ENCODE measurements at regions not wholly inside any gene's neighbourhood (a gene's known extent, or its start where the extent isn't known, plus 50 kb on each side); places are given as distances from the start of the nearest gene placed in this dataset.

DNA sequence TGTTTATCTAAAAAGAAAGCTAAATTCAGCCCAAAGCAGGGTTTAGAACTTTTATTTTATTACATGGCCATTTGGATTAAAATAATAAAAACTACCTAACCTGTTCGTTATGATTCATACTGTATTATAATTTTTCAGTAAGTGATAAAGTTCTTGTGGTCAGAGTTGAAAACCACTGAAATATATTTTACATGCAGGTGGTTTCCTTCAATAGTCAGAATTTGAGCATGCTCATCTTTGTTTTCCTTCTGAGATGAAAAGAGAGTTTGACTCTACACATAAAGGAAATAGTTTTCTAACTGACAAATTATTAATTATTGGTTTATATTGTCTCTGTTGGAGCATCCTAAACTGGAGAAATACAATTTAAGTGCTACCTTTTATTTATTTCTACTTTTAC is 114.0 kb upstream of the FKBP1C start:
- peak; percentile 6 for DNase-seq (ENCODE audit: low spot score)
- in situ Hi-C loops (cut with MboI; ENCODE audit: low pct_unique_long_range_greater_than_20kb, low sequenced_read_pairs, unreplicated experiment): no loop called here

DNA sequence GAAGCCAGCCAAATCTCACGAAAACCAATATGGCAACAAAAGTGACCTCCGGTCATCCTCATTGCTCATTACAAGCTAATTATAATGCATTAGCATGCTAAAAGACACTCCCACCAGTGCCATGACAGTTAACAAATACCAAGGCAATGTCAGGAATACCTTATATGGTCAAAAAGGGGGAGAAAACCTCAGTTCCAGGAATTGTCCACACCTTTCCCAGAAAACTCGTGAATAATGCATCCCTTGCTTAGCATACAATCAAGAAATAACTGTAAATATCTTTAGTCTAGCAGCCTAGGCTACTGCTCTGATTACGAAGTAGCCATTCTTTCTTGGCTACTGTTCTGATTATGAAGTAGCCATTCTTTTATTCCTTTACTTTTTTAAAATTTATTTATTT is 112.5 kb upstream of the FKBP1C start:
- no peak for DNase-seq (ENCODE audit: low spot score)
- in situ Hi-C loops (cut with MboI; ENCODE audit: low pct_unique_long_range_greater_than_20kb, low sequenced_read_pairs, unreplicated experiment): no loop called here
- TF ChIP-seq, protein P1, sequence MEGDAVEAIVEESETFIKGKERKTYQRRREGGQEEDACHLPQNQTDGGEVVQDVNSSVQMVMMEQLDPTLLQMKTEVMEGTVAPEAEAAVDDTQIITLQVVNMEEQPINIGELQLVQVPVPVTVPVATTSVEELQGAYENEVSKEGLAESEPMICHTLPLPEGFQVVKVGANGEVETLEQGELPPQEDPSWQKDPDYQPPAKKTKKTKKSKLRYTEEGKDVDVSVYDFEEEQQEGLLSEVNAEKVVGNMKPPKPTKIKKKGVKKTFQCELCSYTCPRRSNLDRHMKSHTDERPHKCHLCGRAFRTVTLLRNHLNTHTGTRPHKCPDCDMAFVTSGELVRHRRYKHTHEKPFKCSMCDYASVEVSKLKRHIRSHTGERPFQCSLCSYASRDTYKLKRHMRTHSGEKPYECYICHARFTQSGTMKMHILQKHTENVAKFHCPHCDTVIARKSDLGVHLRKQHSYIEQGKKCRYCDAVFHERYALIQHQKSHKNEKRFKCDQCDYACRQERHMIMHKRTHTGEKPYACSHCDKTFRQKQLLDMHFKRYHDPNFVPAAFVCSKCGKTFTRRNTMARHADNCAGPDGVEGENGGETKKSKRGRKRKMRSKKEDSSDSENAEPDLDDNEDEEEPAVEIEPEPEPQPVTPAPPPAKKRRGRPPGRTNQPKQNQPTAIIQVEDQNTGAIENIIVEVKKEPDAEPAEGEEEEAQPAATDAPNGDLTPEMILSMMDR (IDR thresholded peaks at IDR 0.05; ENCODE audit: extremely low read depth, insufficient read depth, missing control alignments): no peak

More for the DNA sequence above, 114.0 kb upstream of the FKBP1C start:
- TF ChIP-seq, protein P1 (IDR thresholded peaks at IDR 0.05; ENCODE audit: extremely low read depth, insufficient read depth, missing control alignments): no peak

DNA sequence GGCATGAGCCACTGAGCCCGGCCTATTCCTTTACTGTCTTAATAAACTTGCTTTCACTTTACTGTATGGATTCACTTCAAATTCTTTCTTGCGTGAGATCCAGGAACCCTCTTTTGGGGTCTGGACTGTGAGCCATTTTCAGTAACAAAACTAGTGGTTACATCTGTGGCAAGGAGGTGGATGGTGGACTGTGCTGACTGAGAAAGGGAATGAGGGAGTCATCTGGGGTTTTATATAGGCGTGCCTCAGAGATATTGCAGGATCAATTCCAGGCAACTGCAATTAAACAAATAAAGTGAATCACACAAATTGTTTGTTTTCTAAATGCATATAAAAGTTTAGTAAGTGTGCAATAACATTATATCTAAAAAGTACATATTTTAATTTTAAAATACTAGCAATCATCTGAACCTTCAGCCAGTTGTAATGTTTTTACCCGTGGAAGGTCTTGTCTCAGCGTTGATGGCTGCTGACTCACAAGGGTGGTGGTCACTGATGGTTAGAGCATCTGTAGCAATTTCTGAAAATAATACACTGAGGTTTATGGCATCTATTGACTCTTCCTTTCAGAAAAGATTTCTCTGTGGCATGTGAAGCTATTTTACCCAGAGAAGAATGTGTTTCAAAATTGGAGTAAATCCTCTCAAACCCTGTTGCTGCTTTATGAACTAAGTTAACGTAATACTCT is 111.4 kb upstream of the FKBP1C start:
- TF ChIP-seq, protein P1 (IDR thresholded peaks at IDR 0.05; ENCODE audit: extremely low read depth, insufficient read depth, missing control alignments): no peak
- in situ Hi-C loops (cut with MboI; ENCODE audit: low pct_unique_long_range_greater_than_20kb, low sequenced_read_pairs, unreplicated experiment): no loop called here
- no peak for DNase-seq (ENCODE audit: low spot score)

DNA sequence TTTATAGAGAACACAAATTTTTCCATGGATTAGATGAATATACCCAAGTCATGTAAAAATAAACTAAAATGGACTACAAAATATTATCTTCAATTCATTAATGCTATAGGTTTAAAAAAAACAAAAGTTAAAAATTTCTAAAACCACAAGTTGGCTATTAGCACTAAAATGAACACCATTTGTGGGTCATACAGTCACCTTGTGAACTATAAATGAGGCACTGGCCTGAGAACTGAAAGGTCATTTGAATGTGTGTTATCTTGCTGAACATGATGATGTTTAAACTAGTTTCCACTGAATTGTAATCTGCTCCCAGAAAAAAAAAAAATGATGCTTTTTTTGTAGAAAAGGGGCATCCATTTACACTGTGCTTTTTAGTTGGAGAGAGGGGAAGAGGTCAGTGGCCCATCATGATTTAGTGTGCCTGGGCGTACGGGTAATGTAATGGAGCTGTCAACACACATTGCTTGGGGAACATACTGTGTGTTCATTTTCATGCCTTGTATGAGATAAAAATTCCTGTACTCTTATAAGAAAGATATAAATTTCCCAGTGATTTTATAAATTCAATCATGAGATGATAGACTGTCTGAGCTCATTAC is 96.6 kb upstream of the FKBP1C start:
- no peak for DNase-seq (ENCODE audit: low spot score)
- TF ChIP-seq, protein P1 (IDR thresholded peaks at IDR 0.05; ENCODE audit: extremely low read depth, insufficient read depth, missing control alignments): no peak
- in situ Hi-C loops (cut with MboI; ENCODE audit: low pct_unique_long_range_greater_than_20kb, low sequenced_read_pairs, unreplicated experiment): no loop called here

DNA sequence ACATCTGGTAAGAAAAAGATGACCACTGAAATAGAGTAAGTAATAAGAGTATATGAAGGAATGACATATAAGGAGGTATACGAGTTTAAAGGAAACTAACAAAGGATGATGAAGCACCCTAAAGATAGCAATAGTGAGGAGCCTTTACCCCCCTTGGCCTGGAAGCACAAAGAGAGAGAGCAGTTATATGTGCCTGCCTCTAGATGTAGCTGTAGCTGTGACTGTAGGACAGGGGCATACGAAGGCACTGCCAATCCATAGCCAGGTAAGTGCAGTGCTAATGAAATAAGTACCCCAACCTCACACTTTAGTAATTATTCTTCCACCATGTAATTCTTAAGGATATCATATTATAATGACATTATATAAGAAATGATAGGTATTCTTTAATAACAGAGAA is 90.1 kb upstream of the FKBP1C start:
- TF ChIP-seq, protein P1 (IDR thresholded peaks at IDR 0.05; ENCODE audit: extremely low read depth, insufficient read depth, missing control alignments): peak; percentile 29
- DNase-seq (ENCODE audit: low spot score): no peak
- in situ Hi-C loops (cut with MboI; ENCODE audit: low pct_unique_long_range_greater_than_20kb, low sequenced_read_pairs, unreplicated experiment): no loop called here

DNA sequence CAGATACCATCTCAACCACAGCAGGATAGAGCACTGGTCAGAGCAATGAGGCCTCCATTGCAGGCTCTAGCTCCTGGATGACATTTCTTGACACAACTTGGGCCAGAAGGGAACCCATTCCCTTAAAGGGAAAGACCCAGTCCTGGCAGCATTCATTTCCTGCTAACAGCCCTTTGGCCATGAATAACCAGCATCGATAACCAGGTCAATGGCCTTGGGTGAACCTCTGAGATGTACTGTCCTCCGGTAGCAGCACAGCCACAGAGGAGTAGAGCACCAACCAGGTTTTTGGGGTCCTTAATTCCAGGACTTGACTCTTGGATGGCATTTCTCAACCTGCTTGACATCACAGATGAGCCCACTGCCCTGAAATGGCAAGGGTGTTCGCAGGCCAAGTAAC is 71.2 kb upstream of the FKBP1C start:
- in situ Hi-C loops (cut with MboI; ENCODE audit: low pct_unique_long_range_greater_than_20kb, low sequenced_read_pairs, unreplicated experiment): no loop called here
- DNase-seq (ENCODE audit: low spot score): no peak
- TF ChIP-seq, protein P1 (IDR thresholded peaks at IDR 0.05; ENCODE audit: extremely low read depth, insufficient read depth, missing control alignments): no peak
